ENCODE measurements at regions not wholly inside any gene's neighbourhood (a gene's known extent, or its start where the extent isn't known, plus 50 kb on each side); places are given as distances from the start of the nearest gene placed in this dataset.
"Not testable (repeated sequence)": the region's sequence is repeated elsewhere in the genome, so short reads cannot be mapped to it uniquely, and the experiment has no call there.

- peak in 6 of 7 experiments; percentile 28 to 54 (median 50) for TF ChIP-seq CTCF (IDR thresholded peaks at IDR 0.05)
- not testable (repeated sequence) for TF ChIP-seq POLR2A (IDR thresholded peaks at IDR 0.05)
Measured at GRCh38 chr2:196298106-196298723, 126.8 kb upstream of the STK17B start.
